H9 (cell line): ENCODE measurements at regions not wholly inside any gene's neighbourhood (a gene's known extent, or its start where the extent isn't known, plus 50 kb on each side); places are given as distances from the start of the nearest gene placed in this dataset.

Source experiments
- DNase-seq: peaks from one replicate; pipeline ENCODE4 v3.0.0-alpha.2; 2017
- H2AFZ ChIP-seq: one replicate; pipeline ENCODE4 v1.6.1; 2013; ENCODE audit warnings: mild to moderate bottlenecking, low read length, control low read depth, moderate library complexity
- H2AK5ac ChIP-seq: 2 replicates; pipeline ENCODE4 v1.6.1; 2013; ENCODE audit warnings: low read length, control low read depth, mixed read lengths; ENCODE audit not compliant: insufficient read length
- H2BK120ac ChIP-seq: one replicate; pipeline ENCODE4 v1.6.1; 2013; ENCODE audit warnings: low read depth, mild to moderate bottlenecking, low read length, control low read depth, inconsistent platforms; ENCODE audit not compliant: poor library complexity, severe bottlenecking
- H2BK12ac ChIP-seq: 2 replicates; pipeline ENCODE4 v1.6.1; 2013; ENCODE audit warnings: low read length, control low read depth, mixed read lengths, low read depth; ENCODE audit not compliant: insufficient read length
- H2BK15ac ChIP-seq: 2 replicates; pipeline ENCODE4 v1.6.1; 2013; ENCODE audit warnings: low read depth, low read length, control low read depth
- H2BK20ac ChIP-seq: one replicate; pipeline ENCODE4 v1.6.1; 2013; ENCODE audit warnings: low read depth, mild to moderate bottlenecking, low read length, control low read depth, inconsistent platforms; ENCODE audit not compliant: poor library complexity, severe bottlenecking
- H2BK5ac ChIP-seq: 2 replicates; pipeline ENCODE4 v1.6.1; 2013; ENCODE audit warnings: low read length, control low read depth, mixed read lengths; ENCODE audit not compliant: insufficient read length
- H3K14ac ChIP-seq: 2 replicates; pipeline ENCODE4 v1.6.1; 2013; ENCODE audit warnings: low read length, control low read depth; ENCODE audit not compliant: insufficient read depth
- H3K18ac ChIP-seq: 2 replicates; pipeline ENCODE4 v1.6.1; 2013; ENCODE audit warnings: low read depth, mild to moderate bottlenecking, mixed read lengths, low read length, control low read depth; ENCODE audit not compliant: insufficient read length
- H3K23ac ChIP-seq: 2 replicates; pipeline ENCODE4 v1.6.1; 2013; ENCODE audit warnings: low read length, control low read depth, mixed read lengths, low read depth; ENCODE audit not compliant: insufficient read length
- H3K23me2 ChIP-seq: 2 replicates; pipeline ENCODE4 v1.6.1; 2013; ENCODE audit warnings: low read depth, mild to moderate bottlenecking, mixed read lengths, low read length, control low read depth; ENCODE audit not compliant: insufficient read length, poor library complexity, severe bottlenecking
- H3K27ac ChIP-seq: 2 replicates; pipeline ENCODE4 v1.5.1; 2013; ENCODE audit warnings: low read length, control low read depth, mixed read lengths, low read depth; ENCODE audit not compliant: insufficient read length
- H3K27me3 ChIP-seq: 2 replicates; pipeline ENCODE4 v1.6.1; 2013; ENCODE audit warnings: low read length, control low read depth, inconsistent platforms; ENCODE audit not compliant: insufficient read depth
- H3K4ac ChIP-seq: 2 replicates; pipeline ENCODE4 v1.6.1; 2013; ENCODE audit warnings: low read depth, mild to moderate bottlenecking, control low read depth, inconsistent platforms, low read length, moderate library complexity
- H3K4me1 ChIP-seq: 2 replicates; pipeline ENCODE4 v1.6.1; 2013; ENCODE audit warnings: low read length, control low read depth, inconsistent platforms; ENCODE audit not compliant: insufficient read depth
- H3K4me2 ChIP-seq: 2 replicates; pipeline ENCODE4 v1.6.1; 2013; ENCODE audit warnings: low read length, control low read depth, mixed read lengths; ENCODE audit not compliant: insufficient read length, insufficient read depth
- H3K56ac ChIP-seq: 2 replicates; pipeline ENCODE4 v1.6.1; 2013; ENCODE audit warnings: low read depth, mild to moderate bottlenecking, mixed read lengths, low read length, control low read depth; ENCODE audit not compliant: insufficient read length
- H3K79me1 ChIP-seq: 2 replicates; pipeline ENCODE4 v1.6.1; 2013; ENCODE audit warnings: low read depth, mild to moderate bottlenecking, moderate library complexity, low read length, control low read depth, inconsistent platforms; ENCODE audit not compliant: insufficient read depth, poor library complexity, severe bottlenecking
- H3K79me2 ChIP-seq: 2 replicates; pipeline ENCODE4 v1.6.1; 2013; ENCODE audit warnings: low read length, control low read depth, inconsistent platforms; ENCODE audit not compliant: insufficient read depth
- H3K9ac ChIP-seq: 2 replicates; pipeline ENCODE4 v1.6.1; 2013; ENCODE audit warnings: low read length, control low read depth, mixed read lengths; ENCODE audit not compliant: insufficient read length; ENCODE audit errors: extremely low read depth
- H3K9me3 ChIP-seq: one replicate; pipeline ENCODE4 v1.6.1; 2013; ENCODE audit warnings: low read depth, low read length, inconsistent platforms; ENCODE audit not compliant: control insufficient read depth
- H3T11ph ChIP-seq: one replicate; pipeline ENCODE4 v1.6.1; 2013; ENCODE audit warnings: mild to moderate bottlenecking, low read length, control low read depth, inconsistent platforms
- H4K20me1 ChIP-seq: one replicate; pipeline ENCODE4 v1.6.1; 2013; ENCODE audit not compliant: control insufficient read depth, insufficient read length, insufficient read depth
- H4K5ac ChIP-seq: 2 replicates; pipeline ENCODE4 v1.6.1; 2013; ENCODE audit warnings: low read depth, mild to moderate bottlenecking, mixed read lengths, low read length, control low read depth; ENCODE audit not compliant: insufficient read length
- H4K8ac ChIP-seq: replicated peaks from 2 replicates; pipeline ENCODE4 v1.6.1; 2013; ENCODE audit warnings: low read length, control low read depth, mixed read lengths, low read depth; ENCODE audit not compliant: insufficient read length
- H4K91ac ChIP-seq: 2 replicates; pipeline ENCODE4 v1.6.1; 2013; ENCODE audit warnings: low read depth, mild to moderate bottlenecking, moderate library complexity, mixed read lengths, low read length, control low read depth; ENCODE audit not compliant: insufficient read length
- H3K27ac Mint-ChIP-seq, 3 experiments: 2 replicates in 2 of 3; 3 replicates in 1 of 3; pipeline ENCODE4 v1.8.0; 2020 to 2021; ENCODE audit warnings: mixed read lengths in 3 of 3, mild to moderate bottlenecking in 1 of 3, moderate library complexity in 1 of 3
- H3K27me3 Mint-ChIP-seq: 2 replicates; pipeline ENCODE4 v1.8.0; 2021; ENCODE audit warnings: low read depth, mild to moderate bottlenecking, moderate library complexity, mixed read lengths
- H3K36me3 Mint-ChIP-seq, 3 experiments: 2 replicates in 2 of 3; 3 replicates in 1 of 3; pipeline ENCODE4 v1.8.0; 2020 to 2021; ENCODE audit warnings: low read depth in 3 of 3, mixed read lengths in 3 of 3; ENCODE audit not compliant: insufficient read depth in 1 of 3
- H3K4me1 Mint-ChIP-seq, 2 experiments: 2 replicates each; pipeline ENCODE4 v1.8.0; 2020; ENCODE audit warnings: mixed read lengths in 2 of 2
- H3K4me3 Mint-ChIP-seq, 2 experiments: 2 replicates in 1 of 2; 3 replicates in 1 of 2; pipeline ENCODE4 v1.8.0; 2020 to 2021; ENCODE audit warnings: mild to moderate bottlenecking in 2 of 2, mixed read lengths in 2 of 2, moderate library complexity in 1 of 2
- H3K9me3 Mint-ChIP-seq, 2 experiments: 2 replicates in 1 of 2; 3 replicates in 1 of 2; pipeline ENCODE4 v1.8.0; 2020; ENCODE audit warnings: mild to moderate bottlenecking in 2 of 2, mixed read lengths in 2 of 2, moderate library complexity in 1 of 2
- WGBS: extraction: QIAGEN DNeasy Blood & Tissue Kit; methylation state at CpG from one replicate; pipeline ENCODE4 v1.1.7; 2013; ENCODE audit warnings: missing lambda C conversion rate, low lambda C conversion rate, mixed read lengths; ENCODE audit not compliant: insufficient read length; ENCODE audit errors: extremely low coverage; 5-methylcytosine and 5-hydroxymethylcytosine counted together
- TF ChIP-seq, protein P1 (sequence below): fragments of 200-600 bp; sonication (generic); conservative IDR thresholded peaks from 3 replicates; pipeline ENCODE4 v1.8.0; 2021; ENCODE audit warnings: antibody characterized with exemption, mild to moderate bottlenecking

DNA sequence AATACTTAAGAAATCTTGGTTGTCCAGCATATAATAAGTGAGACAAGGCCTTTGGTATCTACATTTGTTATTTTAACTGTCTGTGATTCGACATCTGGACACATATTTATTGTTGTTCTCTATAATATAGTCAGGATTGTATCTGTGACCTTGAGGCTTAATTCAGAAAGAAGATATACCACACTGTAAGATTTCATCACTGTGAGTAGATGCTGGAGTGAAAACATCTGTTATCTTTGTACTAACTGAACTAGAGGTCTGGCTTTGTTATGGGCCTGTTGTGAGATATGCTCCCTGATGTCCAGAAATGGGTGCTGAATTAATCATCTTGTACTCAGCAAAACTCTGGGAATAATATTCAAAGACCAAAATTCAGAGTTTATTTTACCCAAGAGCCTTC lies 148.5 kb downstream of the ISOC1 start:
- Histone ChIP-seq H3K56ac (no peak overlapping the region), H3K79me1 (no peaks in the 10 kb centered on the region), H3T11ph (no peak overlapping the region), H3K23ac (no peak overlapping the region), H4K91ac (no peak overlapping the region), H2BK20ac (no peak overlapping the region), H2BK120ac (no peak overlapping the region), H2AK5ac (no peak overlapping the region), H3K27ac (no peak overlapping the region), H3K23me2 (no peaks in the 10 kb centered on the region), H2BK12ac (no peak overlapping the region), H3K4me1 (no peaks in the 10 kb centered on the region), H2BK15ac (no peak overlapping the region), H2AFZ (no peak overlapping the region), H3K18ac (no peak overlapping the region), H3K4ac (no peak overlapping the region), H4K5ac (no peak overlapping the region), H2BK5ac (no peak overlapping the region), H3K27me3 (no peaks in the 10 kb centered on the region), H4K8ac (no peak overlapping the region), H3K79me2 (no peaks in the 10 kb centered on the region), H4K20me1 (no peaks in the 10 kb centered on the region), H3K4me2 (no peak overlapping the region), H3K9ac (no peak overlapping the region), H3K14ac (no peak overlapping the region), H3K9me3 (no peaks in the 10 kb centered on the region)
- Mint-ChIP-seq H3K9me3 (no peaks in the 10 kb centered on the region), H3K27ac (no peak overlapping the region), H3K36me3 (no peaks in the 10 kb centered on the region), H3K27me3 (peaks cover 2% of the 10 kb centered on the region; the same call in 1 of the 2 replicates), H3K4me3 (no peak overlapping the region), H3K4me1 (no peaks in the 10 kb centered on the region; a peak in 1 of 4 replicates)
- DNase-seq, result no peak
- WGBS, result no CpG with 5 or more reads among the region's 1 CpG
- TF ChIP-seq, protein P1, sequence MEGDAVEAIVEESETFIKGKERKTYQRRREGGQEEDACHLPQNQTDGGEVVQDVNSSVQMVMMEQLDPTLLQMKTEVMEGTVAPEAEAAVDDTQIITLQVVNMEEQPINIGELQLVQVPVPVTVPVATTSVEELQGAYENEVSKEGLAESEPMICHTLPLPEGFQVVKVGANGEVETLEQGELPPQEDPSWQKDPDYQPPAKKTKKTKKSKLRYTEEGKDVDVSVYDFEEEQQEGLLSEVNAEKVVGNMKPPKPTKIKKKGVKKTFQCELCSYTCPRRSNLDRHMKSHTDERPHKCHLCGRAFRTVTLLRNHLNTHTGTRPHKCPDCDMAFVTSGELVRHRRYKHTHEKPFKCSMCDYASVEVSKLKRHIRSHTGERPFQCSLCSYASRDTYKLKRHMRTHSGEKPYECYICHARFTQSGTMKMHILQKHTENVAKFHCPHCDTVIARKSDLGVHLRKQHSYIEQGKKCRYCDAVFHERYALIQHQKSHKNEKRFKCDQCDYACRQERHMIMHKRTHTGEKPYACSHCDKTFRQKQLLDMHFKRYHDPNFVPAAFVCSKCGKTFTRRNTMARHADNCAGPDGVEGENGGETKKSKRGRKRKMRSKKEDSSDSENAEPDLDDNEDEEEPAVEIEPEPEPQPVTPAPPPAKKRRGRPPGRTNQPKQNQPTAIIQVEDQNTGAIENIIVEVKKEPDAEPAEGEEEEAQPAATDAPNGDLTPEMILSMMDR, result no peak
